Fibroblast of skin of left quadriceps (primary cell): ENCODE measurements at regions not wholly inside any gene's neighbourhood (a gene's known extent, or its start where the extent isn't known, plus 50 kb on each side); places are given as distances from the start of the nearest gene placed in this dataset.
"Not testable (repeated sequence)": the region's sequence is repeated elsewhere in the genome, so short reads cannot be mapped to it uniquely, and the experiment has no call there.

Experiments used
- DNase-seq, 2 experiments: peaks; one replicate each; pipeline ENCODE4 v3.0.0-alpha.2; 2013; ENCODE audit warnings: low read depth in 2 of 2

- DNase-seq: no peak
These were observed 60.3 kb upstream of the ZNF81 start for GRCh38 chrX:47776292-47777006.

- no peak for DNase-seq
These were observed 63.9 kb upstream of the ZNF81 start for GRCh38 chrX:47772764-47773163.

- DNase-seq: no peak
These were observed 65.2 kb upstream of the ZNF81 start for GRCh38 chrX:47771473-47771872.

DNA sequence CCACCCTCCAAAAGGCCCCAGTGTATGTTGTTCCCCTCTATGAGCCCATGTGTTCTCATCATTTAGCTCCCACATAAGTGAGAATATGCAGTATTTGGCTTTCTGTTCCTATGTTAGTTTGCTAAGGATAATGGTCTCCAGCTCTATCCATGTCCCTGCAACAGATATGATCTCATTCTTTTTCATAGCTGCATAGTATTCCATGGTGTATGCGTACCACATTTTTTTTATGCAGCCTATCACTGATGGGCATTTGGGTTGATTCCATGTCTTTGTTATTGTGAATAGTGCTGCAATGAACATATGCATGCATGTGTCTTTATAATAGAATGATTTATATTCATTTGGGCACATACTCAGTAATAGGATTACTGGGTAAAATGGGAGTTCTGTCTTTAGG lies 73.9 kb upstream of the ZNF81 start:
- not testable (repeated sequence) for DNase-seq

DNA sequence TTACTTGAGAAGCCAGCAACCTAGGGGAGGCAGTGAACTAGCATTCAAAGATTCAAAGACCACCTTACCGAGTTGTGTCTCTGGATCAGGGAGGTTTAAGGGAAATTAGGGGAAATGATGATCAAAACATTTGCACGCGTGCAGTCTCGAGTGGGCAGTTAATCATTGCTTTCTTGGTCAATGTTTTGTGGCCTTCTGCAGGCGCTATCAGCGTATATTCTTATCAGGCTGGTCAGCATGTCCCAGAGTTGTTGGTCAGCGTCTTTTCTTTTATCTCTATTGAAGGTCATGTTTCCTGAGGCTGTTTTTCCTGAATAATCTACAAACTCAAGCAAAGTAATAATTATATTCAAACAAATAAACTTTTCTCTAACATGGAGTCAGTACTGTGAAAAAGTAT lies 84.0 kb upstream of the ZNF81 start:
- DNase-seq: no peak

- DNase-seq: no peak
These were observed 85.0 kb upstream of the ZNF81 start for GRCh38 chrX:47751670-47752069.

DNA sequence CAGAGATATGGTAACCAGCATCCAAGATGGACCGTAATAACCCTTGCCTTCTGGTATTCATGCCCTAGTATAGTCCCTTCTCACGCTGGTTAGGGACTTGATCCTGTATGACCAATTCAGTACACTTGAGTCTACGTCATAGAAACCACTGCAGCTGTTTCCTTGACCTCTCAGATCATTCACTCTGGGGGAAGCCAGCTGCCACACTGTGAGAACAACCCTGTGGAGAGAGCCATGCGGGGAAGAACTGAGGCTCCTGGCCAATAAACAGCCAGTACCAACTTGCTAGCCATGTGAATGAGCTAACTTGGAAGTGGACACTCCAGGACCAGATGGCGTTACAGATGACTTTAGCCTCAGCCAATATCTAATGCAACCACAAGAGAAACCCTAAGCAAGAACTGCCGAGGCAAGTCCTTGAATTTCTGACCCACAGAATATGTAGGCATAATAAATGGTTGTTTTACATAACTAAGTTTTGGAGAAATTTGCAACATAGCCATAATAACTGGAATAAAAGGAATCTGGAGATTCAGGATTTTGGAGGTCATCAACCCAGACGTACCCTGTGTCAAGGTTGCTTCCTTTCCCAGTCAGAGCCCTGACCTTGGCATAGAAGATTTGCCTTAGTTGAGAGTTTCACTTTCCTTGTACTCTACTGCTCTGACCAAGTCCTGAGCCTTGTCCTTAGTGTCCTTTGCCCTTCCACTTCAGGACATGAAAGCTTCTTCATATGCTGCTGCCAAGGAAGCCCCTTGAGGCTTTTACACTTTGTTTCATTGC lies 87.3 kb upstream of the ZNF81 start:
- no peak for DNase-seq

DNA sequence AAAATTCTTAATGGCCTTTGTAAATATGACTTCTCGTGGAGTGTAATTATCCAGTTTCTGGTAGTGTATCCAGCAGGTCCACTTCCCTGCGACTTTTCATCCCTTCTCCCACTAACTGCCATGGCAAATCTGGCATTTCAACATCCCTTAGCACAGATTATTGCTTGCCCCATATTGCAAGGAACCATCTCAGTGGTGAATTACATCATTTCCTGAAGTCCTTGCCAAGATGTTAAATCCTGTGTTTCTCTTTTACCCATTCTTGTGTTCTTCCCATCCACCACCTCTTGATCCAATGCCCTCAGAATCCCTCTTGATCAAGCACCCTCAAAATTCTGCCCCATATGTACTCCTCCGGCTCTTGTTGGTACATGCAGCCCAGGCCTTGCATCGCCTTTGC lies 88.1 kb upstream of the ZNF81 start:
- DNase-seq: peak in 1 of 2 experiments; percentile 2

DNA sequence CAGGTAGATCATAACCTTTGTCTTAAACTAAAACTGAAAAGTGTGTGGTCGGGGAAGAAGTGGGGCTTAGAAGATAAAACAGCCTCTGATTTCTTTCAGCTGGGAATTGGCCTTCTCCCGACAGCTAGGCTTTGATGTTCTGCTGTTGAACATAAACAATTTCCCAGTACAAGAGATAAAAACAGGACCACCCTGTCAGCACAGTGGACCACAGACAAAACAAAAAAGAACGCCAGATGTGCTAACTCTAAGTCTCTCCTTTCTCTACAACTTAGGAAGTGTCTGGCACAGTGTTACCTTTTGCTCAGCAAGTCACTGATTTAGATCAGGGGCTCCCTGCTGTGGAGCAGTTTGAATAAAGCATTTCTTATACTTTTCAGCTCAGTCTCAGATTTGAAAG lies 87.5 kb upstream of the UXT start:
- DNase-seq: no peak

DNA sequence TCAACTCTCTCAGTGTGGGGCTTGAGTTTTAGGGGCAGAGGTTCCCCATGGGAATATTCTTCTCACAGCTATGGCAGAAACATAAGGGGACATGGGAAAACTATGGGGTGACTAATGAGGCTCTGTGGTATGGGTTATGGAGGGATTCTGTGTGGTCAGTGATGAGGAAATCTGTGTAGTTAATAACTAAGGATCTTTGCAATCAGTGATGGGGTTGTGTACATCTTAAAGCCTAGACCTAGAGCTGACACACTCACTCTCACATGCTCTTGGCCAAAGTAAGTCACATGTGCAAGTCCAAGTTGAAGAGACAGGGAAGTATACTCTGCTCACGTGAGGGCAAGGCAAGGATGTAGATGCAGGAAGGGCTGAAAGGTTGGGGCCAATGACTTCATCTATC lies 86.4 kb upstream of the UXT start:
- no peak for DNase-seq

DNA sequence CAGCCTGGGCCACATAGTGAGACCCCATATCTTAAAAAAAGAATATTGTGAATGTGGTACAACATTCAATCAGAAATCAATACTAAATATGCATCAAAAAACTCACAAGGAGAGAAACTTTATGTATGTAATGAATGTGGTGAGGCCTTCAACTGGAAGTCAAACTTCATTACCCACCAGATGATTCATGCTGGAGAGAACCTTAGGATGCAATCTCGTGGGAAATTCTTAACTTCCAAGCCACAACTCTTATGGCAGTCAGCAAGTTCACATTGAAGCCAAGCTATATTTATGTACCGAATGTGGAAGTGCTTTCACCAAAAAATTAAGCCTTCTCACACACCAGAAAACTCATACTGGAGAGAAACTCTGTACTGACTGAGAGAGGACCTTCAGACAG lies 84.5 kb upstream of the UXT start:
- DNase-seq: peak; percentile 6 to 9

DNA sequence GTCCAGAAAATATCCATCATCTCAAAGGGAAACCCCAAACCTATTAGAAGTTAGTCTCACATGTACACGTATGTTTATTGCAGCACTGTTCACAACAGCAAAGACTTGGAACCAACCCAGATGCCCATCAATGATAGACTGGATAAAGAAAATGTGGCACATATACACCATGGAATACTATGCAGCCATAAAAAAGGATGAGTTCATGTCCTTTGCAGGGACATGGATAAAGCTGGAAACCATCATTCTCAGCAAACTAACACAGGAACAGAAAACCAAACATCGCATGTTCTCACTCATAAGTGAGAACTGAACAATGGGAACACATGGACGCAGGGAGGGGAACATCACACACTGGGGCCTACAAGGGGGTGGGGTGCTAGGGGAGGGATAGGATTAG lies 79.9 kb upstream of the UXT start:
- not testable (repeated sequence) for DNase-seq

DNA sequence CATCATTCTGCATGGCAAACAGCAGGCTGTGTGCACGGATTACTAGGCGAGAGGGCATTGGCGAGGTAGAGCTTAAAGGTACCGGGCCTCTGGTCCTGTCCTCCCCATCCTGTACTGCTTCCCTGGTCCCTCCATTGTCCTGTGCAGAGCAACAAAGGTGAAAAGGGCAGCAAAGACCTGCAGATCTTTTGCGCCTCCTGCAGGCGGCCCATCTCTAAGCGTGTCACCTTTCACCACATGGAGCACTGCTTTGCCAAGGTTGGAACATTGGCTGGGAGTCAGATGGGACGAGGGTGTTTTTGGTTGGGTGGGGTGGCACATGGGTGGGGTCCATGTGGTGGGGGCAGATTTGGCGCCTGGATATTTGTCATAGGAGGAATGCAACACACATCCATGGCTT lies 64.7 kb upstream of the UXT start:
- DNase-seq: no peak

DNA sequence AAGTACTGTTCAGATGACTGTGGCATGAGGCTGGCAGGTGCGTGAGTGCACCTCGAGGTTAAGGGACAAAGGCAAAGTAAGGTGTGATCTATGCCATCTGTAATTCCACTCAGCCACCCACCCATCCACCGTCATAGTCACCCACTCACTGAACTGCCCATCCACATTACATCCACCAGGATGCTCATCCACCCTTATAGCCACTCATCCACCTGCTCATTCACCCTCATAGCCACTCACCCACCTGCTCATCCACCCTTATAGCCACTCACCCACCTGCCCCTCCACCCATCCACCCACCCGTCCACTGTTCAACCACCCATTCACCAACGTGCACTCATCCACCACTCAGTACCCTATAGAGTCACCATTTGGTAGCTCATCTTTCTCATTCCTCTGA lies 64.1 kb upstream of the UXT start:
- no peak for DNase-seq

DNA sequence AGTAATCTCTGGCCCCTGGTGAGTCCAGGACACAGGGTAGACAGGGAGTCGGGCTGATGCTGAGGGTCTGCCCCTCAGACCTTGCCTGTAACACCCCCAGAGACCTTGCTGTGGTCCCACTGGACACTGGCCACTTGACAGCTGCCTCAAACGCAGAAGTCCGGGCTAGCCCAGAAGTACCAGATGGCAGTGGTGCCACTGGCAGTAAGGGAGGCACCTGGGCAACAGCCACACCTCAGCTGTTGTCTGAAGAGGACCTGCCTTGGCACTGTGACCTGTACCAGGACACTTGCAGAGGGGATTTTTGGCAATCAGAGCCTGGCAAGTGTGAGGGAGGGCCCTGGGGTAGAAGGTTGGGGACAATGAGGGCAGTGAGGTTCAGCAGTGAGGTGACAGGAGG lies 63.3 kb upstream of the UXT start:
- DNase-seq: no peak

DNA sequence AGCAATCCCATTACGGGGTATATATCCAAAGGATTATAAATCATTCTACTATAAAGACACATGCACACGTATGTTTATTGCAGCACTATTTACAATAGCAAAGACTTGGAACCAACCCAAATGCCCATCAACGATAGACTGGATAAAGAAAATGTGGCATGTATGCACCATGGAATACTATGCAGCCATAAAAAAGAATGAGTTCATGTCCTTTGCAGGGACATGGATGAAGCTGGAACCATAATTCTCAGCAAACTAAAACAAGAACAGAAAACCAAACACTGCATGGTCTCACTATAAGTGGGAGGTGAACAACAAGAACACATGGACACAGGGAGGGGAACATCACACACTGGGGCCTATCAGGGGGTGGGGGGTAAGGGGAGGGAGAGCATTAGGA lies 56.1 kb upstream of the UXT start:
- DNase-seq: not testable (repeated sequence)

- not testable (repeated sequence) for DNase-seq
These were observed 53.7 kb upstream of the UXT start for GRCh38 chrX:47712675-47713074.

DNA sequence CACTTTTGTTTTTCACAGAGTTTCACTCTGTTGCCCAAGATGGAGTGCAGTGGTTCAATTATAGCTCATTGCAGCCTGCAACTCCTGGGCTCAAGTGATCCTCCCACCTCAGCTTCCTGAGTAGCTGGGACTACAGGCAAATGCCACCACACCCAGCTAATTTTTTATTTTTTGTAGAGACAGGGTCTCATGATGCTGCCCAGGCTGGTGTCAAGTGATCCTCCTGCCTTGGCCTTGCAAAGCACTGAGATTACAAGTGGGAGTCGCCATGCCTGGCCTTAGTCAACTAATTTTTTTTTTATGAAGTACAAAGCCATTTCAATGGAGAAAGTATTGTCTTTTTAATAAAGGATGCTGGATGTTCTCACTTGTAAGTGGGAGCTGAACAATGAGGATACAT lies 51.3 kb upstream of the UXT start:
- no peak for DNase-seq
